ENCODE measurements at regions not wholly inside any gene's neighbourhood (a gene's known extent, or its start where the extent isn't known, plus 50 kb on each side); places are given as distances from the start of the nearest gene placed in this dataset.

GRCh38 chr9:116058421-116058820 lies 95.2 kb upstream of the PAPPA start:
- no CpG with 5 or more reads among the region's 2 CpGs for WGBS (ENCODE audit: extremely low coverage, insufficient read length, low lambda C conversion rate)
- H3T11ph ChIP-seq (ENCODE audit: low read length): no peak overlapping the region
- H4K8ac ChIP-seq (replicated peaks; ENCODE audit: insufficient read length, low read depth, low read length): no peak overlapping the region
- no peaks in the 10 kb centered on the region for H3K27me3 ChIP-seq (ENCODE audit: insufficient read depth, low read length)
- no peak overlapping the region for H3K4ac ChIP-seq (ENCODE audit: low read depth, low read length)
- H4K5ac ChIP-seq (ENCODE audit: insufficient read length, low read depth, low read length): no peak overlapping the region
- H2BK15ac ChIP-seq (ENCODE audit: low read depth, low read length): no peak overlapping the region
- H3K27me3 Mint-ChIP-seq (ENCODE audit: low read depth): no peaks in the 10 kb centered on the region; the same call in none of the 2 replicates
- H3K9ac ChIP-seq (ENCODE audit: extremely low read depth, insufficient read length, low read length): no peak overlapping the region
- TF ChIP-seq CTCF (conservative IDR thresholded peaks at IDR 0.05): no peak
- H4K20me1 ChIP-seq (ENCODE audit: control insufficient read depth, insufficient read depth, insufficient read length): no peaks in the 10 kb centered on the region
- no peak overlapping the region for H3K56ac ChIP-seq (ENCODE audit: insufficient read length, low read depth, low read length)
- no peak for DNase-seq
- H2AK5ac ChIP-seq (ENCODE audit: insufficient read length, low read length): no peak overlapping the region
- H4K91ac ChIP-seq (ENCODE audit: insufficient read length, low read depth, low read length): no peak overlapping the region
- H3K4me1 ChIP-seq (ENCODE audit: insufficient read depth, low read length): no peaks in the 10 kb centered on the region
- H3K79me1 ChIP-seq (ENCODE audit: insufficient read depth, low read depth, low read length, poor library complexity, severe bottlenecking): no peaks in the 10 kb centered on the region
- H3K9me3 ChIP-seq (ENCODE audit: control insufficient read depth, low read depth, low read length): no peaks in the 10 kb centered on the region
- no peak overlapping the region for H3K23ac ChIP-seq (ENCODE audit: insufficient read length, low read depth, low read length)
- H2BK5ac ChIP-seq (ENCODE audit: insufficient read length, low read length): no peak overlapping the region
- no peak overlapping the region for H3K4me2 ChIP-seq (ENCODE audit: insufficient read depth, insufficient read length, low read length)
- no peak overlapping the region for H3K27ac ChIP-seq (ENCODE audit: insufficient read length, low read depth, low read length)
- H3K14ac ChIP-seq (ENCODE audit: insufficient read depth, low read length): no peak overlapping the region
- H3K79me2 ChIP-seq (ENCODE audit: insufficient read depth, low read length): no peaks in the 10 kb centered on the region
- no peak overlapping the region for H2AFZ ChIP-seq (ENCODE audit: low read length)
- no peak overlapping the region for H2BK120ac ChIP-seq (ENCODE audit: low read depth, low read length, poor library complexity, severe bottlenecking)
- H2BK20ac ChIP-seq (ENCODE audit: low read depth, low read length, poor library complexity, severe bottlenecking): no peak overlapping the region
- no peak overlapping the region for H3K27ac Mint-ChIP-seq
- H3K23me2 ChIP-seq (ENCODE audit: insufficient read length, low read depth, low read length, poor library complexity, severe bottlenecking): no peaks in the 10 kb centered on the region
- no peaks in the 10 kb centered on the region for H3K36me3 Mint-ChIP-seq (ENCODE audit: insufficient read depth in 1 of 3, low read depth in 3 of 3)
- H3K4me1 Mint-ChIP-seq: peaks cover 0 to 4% of the 10 kb centered on the region in 2 experiments; a peak in 2 of 4 replicates
- H2BK12ac ChIP-seq (ENCODE audit: insufficient read length, low read depth, low read length): no peak overlapping the region
- no peak overlapping the region for H3K4me3 Mint-ChIP-seq
- H3K9me3 Mint-ChIP-seq: no peaks in the 10 kb centered on the region; a peak in 1 of 5 replicates
- H3K18ac ChIP-seq (ENCODE audit: insufficient read length, low read depth, low read length): no peak overlapping the region
